Effector memory CD8-positive, alpha-beta T cell (primary cell): ENCODE measurements at regions not wholly inside any gene's neighbourhood (a gene's known extent, or its start where the extent isn't known, plus 50 kb on each side); places are given as distances from the start of the nearest gene placed in this dataset.

Experiments
- ATAC-seq: fragments of 150-1000 bp; cut with Tn5 transposase; replicated peaks from 2 replicates; pipeline ENCODE4 v1.10.0; 2021; ENCODE audit warnings: mild to moderate bottlenecking, moderate library complexity
- DNase-seq, 3 experiments: peaks; one replicate each; pipeline ENCODE4 v3.0.0; 2021
- H3K27ac Mint-ChIP-seq, 2 donors: one replicate each; pipeline ENCODE4 v1.8.0; 2022; ENCODE audit warnings: mild to moderate bottlenecking in 2 of 2, mixed read lengths in 2 of 2, moderate library complexity in 2 of 2
- H3K27me3 Mint-ChIP-seq, 2 donors: one replicate each; pipeline ENCODE4 v1.8.0; 2022; ENCODE audit warnings: mixed read lengths in 2 of 2
- H3K36me3 Mint-ChIP-seq: one replicate; pipeline ENCODE4 v1.8.0; 2022; ENCODE audit warnings: mild to moderate bottlenecking, moderate library complexity, mixed read lengths; ENCODE audit not compliant: insufficient read depth
- H3K4me1 Mint-ChIP-seq, 2 donors: one replicate each; pipeline ENCODE4 v1.8.0; 2022; ENCODE audit warnings: low read depth in 2 of 2, mixed read lengths in 2 of 2
- H3K4me3 Mint-ChIP-seq, 2 donors: one replicate each; pipeline ENCODE4 v1.8.0; 2022; ENCODE audit warnings: mild to moderate bottlenecking in 2 of 2, mixed read lengths in 2 of 2, moderate library complexity in 2 of 2
- H3K9me3 Mint-ChIP-seq, 2 donors: one replicate each; pipeline ENCODE4 v1.8.0; 2022; ENCODE audit warnings: mixed read lengths in 2 of 2

DNA sequence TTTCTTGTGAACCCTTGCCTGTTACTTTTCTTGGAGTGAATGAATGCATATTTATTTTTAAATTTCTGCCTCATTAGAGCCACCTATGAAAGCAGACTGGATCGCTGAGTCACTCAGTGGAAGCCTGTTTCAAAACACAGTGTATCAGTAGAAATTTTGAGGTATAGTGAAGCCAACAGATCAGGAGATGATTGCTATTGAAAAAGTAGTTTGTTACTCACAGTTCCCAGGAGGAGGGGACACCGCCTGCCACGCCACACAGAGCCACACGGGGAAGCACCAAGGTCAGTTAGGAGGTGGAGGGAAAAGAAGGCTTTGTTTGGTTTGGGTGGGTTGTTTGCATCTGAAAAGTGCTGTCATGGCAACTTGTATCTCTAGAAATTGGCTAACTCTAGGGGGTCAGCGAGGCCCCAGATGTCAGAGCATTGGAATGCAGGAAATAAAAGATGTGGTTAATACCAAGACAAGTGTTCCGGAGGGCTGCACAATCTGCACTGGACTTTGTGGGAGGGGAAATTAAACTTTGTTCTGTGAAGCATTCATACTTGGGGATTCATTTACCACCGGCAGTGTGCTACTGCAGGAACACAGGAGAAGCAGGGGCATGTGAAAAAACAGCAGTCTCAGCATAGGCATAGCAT is 106.4 kb upstream of the SDK1 start:
- Mint-ChIP-seq H3K4me1 (peaks cover 4% of the 10 kb centered on the region in 2 donors), H3K27ac (no peak overlapping the region), H3K9me3 (no peaks in the 10 kb centered on the region), H3K36me3 (no peaks in the 10 kb centered on the region), H3K27me3 (peaks cover 37 to 50% of the 10 kb centered on the region in 2 donors), H3K4me3 (no peak overlapping the region)
- ATAC-seq = no peak
- DNase-seq = no peak

DNA sequence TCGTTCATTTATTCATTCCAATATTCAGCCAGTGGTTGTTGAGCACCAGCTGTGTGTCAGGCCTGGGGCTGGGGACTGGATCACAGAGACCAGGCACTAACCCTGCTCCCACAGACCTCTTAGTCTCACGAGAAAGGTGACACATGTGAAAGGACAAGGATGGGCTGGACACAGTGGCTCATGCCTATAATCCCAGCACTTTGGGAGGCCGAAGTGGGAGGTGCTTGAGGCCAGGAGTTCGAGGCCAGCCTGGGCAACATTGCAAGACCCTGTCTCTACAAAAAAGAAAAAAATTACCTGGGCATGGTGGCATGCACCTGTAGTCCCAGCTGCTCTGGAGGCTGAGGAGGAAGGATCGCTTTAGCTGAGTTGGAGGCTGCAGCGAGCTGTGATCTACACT is 105.9 kb upstream of the SDK1 start:
- Mint-ChIP-seq H3K4me1 (peaks cover 4% of the 10 kb centered on the region in 2 donors), H3K27ac (peak overlapping the region in 1 of 2 donors; percentile 18), H3K27me3 (peaks cover 35 to 50% of the 10 kb centered on the region in 2 donors)

DNA sequence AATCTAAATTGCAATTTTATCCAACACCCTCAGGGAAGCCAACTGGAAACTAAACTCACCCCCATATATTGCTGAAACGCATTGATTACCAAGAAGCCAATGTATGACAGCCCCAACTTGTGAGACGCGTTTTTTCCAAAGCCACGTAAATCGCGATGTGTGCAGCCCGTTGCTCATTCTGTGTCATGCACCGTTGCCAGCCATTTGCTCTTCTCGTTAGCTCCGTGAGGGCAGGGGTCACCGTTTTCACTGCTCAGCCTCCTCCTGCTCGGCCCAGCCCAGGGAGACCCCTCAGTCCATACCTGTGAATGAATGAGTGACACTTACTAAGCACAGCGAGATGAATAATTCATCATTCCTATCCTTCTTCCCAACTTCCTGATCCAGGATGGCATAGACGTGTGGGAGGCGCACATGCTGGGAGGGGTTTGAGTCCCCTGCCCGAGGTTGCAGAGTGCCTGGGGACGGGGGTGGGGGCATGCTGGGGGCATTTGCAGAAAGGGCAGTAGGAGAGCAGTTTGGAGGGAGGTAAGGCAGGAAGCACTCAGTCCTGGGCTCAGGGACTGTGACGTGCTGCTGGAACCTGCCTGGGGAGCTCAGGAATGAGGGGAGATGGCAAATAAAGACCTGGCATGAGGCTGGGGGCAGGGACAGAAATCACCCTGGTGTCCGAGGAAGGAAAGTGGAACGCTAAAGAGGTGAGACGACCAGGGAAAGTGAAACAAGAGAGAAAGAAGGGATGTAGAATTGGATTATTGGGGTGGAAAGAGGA is 104.2 kb upstream of the SDK1 start:
- Mint-ChIP-seq H3K27ac (no peak overlapping the region), H3K4me1 (peaks cover 4% of the 10 kb centered on the region in 2 donors), H3K27me3 (peaks cover 32 to 63% of the 10 kb centered on the region in 2 donors), H3K36me3 (no peaks in the 10 kb centered on the region), H3K9me3 (no peaks in the 10 kb centered on the region), H3K4me3 (no peak overlapping the region)
- DNase-seq (no peak), ATAC-seq (no peak)

More for the DNA sequence above, 105.9 kb upstream of the SDK1 start:
- ATAC-seq (no peak), DNase-seq (no peak)
- Mint-ChIP-seq H3K4me3 (no peak overlapping the region), H3K9me3 (no peaks in the 10 kb centered on the region), H3K36me3 (no peaks in the 10 kb centered on the region)

DNA sequence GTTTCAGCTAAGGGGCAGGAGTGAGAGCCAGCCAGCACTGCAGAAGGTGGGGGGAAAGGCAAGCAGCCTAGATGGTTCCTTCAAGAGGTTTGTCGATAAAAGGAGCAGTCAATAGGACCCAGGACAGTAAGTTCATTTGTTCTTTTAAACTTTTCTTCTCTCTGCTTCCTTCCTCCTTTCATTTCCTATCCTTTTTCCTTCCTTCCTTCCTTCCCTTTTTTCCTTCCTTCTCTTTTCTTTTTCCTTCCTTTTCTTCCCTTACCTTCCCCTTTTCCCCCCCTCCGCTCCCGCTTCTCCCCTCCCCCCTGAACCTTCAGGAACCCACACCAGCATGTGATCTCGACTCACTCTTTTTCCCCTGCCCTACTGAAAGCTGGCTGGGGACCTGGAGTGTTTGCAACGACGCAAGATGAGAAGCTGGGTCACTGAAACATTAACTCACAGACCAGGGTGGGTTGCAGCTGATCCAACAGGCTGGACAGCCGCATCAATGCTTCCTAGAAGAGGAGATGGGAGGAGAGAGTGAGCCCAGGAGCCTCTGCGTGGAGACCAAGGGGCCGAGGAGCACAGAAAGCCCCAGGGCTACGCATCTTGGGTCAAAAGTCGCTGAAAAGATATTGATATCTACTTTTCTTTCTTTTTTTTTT is 103.4 kb upstream of the SDK1 start:
- DNase-seq (no peak), ATAC-seq (no peak)
- no peaks in the 10 kb centered on the region for H3K36me3 Mint-ChIP-seq
- peaks cover 4% of the 10 kb centered on the region in 2 donors for H3K4me1 Mint-ChIP-seq
- H3K27ac Mint-ChIP-seq = no peak overlapping the region
- H3K9me3 Mint-ChIP-seq = no peaks in the 10 kb centered on the region
- peaks cover 32 to 66% of the 10 kb centered on the region in 2 donors for H3K27me3 Mint-ChIP-seq
- H3K4me3 Mint-ChIP-seq = no peak overlapping the region

DNA sequence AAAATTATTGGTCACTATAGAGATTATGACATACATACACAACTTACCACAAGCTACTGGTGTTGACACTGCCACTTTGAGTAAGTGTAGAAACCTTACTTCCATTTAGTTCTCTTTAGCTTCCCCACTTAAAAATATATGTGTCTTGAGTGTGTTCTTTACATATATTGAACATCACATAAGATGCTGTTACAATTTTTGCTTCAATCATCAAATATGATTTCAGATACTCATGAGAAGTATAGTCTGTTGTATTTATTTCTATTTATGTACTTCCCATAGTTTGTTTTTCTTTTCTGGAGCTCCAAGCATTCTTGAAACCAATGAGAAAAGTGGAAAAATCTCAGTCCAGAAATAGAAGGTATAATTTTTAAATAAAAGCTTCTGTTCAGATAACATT is 102.7 kb upstream of the SDK1 start:
- H3K4me3 Mint-ChIP-seq = no peak overlapping the region
- peaks cover under 1 to 1% of the 10 kb centered on the region in 2 donors for H3K4me1 Mint-ChIP-seq
- H3K27ac Mint-ChIP-seq = no peak overlapping the region
- DNase-seq (no peak), ATAC-seq (no peak)
- no peaks in the 10 kb centered on the region for H3K36me3 Mint-ChIP-seq
- peaks cover 32 to 66% of the 10 kb centered on the region in 2 donors for H3K27me3 Mint-ChIP-seq
- no peaks in the 10 kb centered on the region for H3K9me3 Mint-ChIP-seq

DNA sequence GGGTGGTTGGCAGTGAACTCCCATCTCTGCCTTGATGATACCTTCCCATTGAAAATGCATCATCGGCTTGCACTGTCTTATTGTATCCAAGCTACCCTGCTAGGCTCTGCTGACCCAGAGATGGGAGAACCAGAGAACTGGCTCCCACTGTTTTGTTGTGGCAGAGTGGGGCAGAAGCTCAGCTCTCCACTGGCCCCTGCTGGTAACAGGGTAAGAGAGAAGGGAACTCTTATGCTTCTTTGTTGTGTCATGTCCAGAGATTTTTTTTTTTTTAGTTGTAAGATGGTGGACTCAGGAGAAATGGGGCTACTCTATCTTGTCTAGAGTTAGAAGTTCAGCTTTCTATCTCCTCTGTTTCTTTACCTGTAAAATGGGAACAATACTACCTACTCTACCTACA is 100.5 kb upstream of the SDK1 start:
- ATAC-seq (no peak), DNase-seq (peak in 1 of 3 experiments; percentile 6)
- no peak overlapping the region for H3K27ac Mint-ChIP-seq
- H3K4me1 Mint-ChIP-seq = no peaks in the 10 kb centered on the region
- H3K36me3 Mint-ChIP-seq = no peaks in the 10 kb centered on the region
- no peaks in the 10 kb centered on the region for H3K9me3 Mint-ChIP-seq
- no peak overlapping the region for H3K4me3 Mint-ChIP-seq
- H3K27me3 Mint-ChIP-seq = peaks cover 25 to 58% of the 10 kb centered on the region in 2 donors

DNA sequence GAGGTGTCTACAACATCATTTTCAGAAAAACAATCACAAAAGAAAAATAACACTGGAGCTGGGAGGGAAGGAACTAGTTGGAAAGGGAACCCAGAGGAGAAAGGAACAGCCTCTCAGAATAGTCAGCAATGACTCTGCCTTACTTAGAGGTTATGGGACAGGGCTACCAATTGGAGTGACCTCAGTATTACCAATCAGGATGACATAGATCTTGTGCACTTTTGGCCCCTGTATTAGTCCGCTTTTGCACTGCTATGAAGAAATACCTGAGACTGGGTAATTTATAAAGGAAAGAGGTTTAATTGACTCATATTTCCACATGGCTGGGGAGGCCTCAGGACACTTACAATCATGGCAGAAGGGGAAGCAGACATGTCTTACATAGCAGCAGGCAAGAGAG is 99.7 kb upstream of the SDK1 start:
- no peaks in the 10 kb centered on the region for H3K36me3 Mint-ChIP-seq
- H3K27ac Mint-ChIP-seq = no peak overlapping the region
- ATAC-seq (no peak), DNase-seq (no peak)
- no peaks in the 10 kb centered on the region for H3K9me3 Mint-ChIP-seq
- H3K4me1 Mint-ChIP-seq = no peaks in the 10 kb centered on the region
- H3K4me3 Mint-ChIP-seq = no peak overlapping the region
- peaks cover 23 to 51% of the 10 kb centered on the region in 2 donors for H3K27me3 Mint-ChIP-seq

DNA sequence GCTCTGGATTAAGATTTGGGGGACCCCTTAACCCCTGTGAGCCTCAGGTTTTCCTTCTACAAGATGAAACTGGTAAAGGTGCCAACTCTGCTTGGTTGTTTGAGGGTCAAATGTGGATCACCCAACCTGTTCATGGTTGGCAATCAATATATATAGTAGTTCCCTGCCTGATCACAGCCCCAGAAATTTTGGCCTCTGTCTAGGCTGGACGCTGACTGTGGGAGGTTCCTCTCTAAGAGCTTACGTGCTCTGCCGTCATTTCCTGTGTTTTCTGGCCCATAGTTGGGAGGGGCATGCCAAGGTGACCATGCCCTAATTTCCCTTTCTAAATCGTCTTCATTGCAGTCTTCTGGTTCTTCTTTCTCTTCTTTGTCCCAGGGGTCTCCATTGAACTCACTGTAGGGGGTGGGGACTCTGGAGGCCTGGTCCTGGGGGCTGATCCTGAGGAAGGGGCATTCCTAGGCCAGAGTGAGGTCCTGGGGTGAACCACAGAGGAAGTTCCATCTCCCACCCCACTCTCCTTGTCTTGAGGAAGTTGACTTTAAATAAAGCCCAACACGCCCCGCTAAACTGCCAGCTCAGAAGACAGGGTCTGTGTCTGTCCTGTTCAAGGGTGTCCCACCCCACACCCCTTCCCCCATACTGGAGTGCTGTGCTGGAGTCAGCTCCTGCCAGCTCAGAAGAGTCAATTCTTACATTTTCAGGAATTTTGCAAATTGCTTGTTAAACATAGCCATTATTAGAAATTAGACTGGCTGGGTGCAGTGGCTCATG is 98.9 kb upstream of the SDK1 start:
- H3K27me3 Mint-ChIP-seq = peaks cover 16 to 42% of the 10 kb centered on the region in 2 donors
- H3K9me3 Mint-ChIP-seq = no peaks in the 10 kb centered on the region
- no peak for ATAC-seq
- no peak overlapping the region for H3K4me3 Mint-ChIP-seq
- H3K36me3 Mint-ChIP-seq = no peaks in the 10 kb centered on the region
- no peak for DNase-seq
- H3K27ac Mint-ChIP-seq = no peak overlapping the region
- no peaks in the 10 kb centered on the region for H3K4me1 Mint-ChIP-seq

DNA sequence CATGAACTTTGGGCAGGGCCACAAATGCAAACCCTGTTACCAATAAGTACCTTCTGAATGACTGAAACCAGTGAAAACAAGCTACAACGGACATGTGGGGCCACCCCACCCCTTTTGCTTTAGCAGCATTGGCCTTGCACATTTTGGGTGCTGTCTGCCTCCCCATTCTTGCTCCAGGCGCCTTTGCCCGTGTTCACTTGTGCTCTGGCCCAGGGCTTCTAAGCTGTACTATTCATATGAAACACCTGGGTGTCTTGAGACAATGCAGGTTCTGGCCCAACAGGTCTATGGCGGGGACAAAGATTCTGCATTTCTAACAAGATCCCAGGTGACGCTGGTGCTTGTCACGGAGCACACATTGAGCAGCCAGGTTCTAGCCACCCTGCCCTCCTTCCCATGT is 96.5 kb upstream of the SDK1 start:
- no peaks in the 10 kb centered on the region for H3K4me1 Mint-ChIP-seq

DNA sequence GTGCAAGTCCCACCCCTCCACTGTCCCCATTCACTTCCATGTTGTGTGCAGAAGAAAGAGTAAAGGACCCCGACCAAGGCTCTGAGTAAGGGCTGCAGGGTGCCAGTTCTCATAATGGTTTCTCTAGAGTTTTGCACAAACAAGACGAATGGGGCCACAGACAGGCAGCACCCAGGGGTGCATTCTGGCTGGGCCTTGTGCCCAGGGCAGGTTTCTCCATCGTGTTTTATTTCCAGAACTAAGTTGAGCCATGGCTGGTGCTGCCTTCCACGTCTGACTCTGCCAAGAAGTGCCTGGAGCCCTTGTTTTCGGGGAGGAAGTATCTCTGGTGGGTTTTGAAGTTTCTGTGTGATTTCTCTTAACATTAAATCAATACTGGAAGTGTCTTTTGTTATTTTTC is 95.0 kb upstream of the SDK1 start:
- peaks cover 5 to 18% of the 10 kb centered on the region in 2 donors for H3K27me3 Mint-ChIP-seq
- no peak for DNase-seq
- no peak overlapping the region for H3K27ac Mint-ChIP-seq
- H3K4me3 Mint-ChIP-seq = no peak overlapping the region
- no peaks in the 10 kb centered on the region for H3K9me3 Mint-ChIP-seq
- H3K4me1 Mint-ChIP-seq = no peaks in the 10 kb centered on the region
- no peaks in the 10 kb centered on the region for H3K36me3 Mint-ChIP-seq
- no peak for ATAC-seq

More for the DNA sequence above, 96.5 kb upstream of the SDK1 start:
- Mint-ChIP-seq H3K9me3 (no peaks in the 10 kb centered on the region), H3K27me3 (peaks cover 5 to 32% of the 10 kb centered on the region in 2 donors), H3K4me3 (no peak overlapping the region), H3K36me3 (no peaks in the 10 kb centered on the region), H3K27ac (no peak overlapping the region)
- no peak for DNase-seq
- no peak for ATAC-seq

DNA sequence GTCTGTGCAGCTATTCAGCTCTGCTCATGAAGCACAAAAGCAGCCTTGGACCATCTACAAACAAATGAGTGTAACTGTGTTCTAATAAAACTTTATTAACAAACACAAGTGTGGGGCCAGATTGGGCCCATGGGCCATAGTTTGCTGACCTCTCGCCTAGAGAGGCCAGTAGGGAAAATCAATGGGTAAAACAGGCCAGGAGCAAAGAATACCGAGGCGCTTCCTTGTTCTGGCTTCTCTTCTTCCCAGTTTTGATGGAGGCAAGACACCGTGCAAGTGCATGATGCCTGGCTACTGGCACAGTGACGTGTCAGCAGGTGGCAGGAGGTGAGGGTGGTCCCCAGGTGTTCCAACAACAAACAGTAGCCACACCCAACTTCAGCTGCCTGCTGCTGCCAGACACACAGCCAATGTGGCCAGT is 94.3 kb upstream of the SDK1 start:
- Mint-ChIP-seq H3K4me1 (no peaks in the 10 kb centered on the region), H3K36me3 (no peaks in the 10 kb centered on the region), H3K27me3 (peaks cover 5 to 11% of the 10 kb centered on the region in 2 donors), H3K9me3 (no peaks in the 10 kb centered on the region), H3K4me3 (no peak overlapping the region), H3K27ac (no peak overlapping the region)
- no peak for ATAC-seq
- no peak for DNase-seq

DNA sequence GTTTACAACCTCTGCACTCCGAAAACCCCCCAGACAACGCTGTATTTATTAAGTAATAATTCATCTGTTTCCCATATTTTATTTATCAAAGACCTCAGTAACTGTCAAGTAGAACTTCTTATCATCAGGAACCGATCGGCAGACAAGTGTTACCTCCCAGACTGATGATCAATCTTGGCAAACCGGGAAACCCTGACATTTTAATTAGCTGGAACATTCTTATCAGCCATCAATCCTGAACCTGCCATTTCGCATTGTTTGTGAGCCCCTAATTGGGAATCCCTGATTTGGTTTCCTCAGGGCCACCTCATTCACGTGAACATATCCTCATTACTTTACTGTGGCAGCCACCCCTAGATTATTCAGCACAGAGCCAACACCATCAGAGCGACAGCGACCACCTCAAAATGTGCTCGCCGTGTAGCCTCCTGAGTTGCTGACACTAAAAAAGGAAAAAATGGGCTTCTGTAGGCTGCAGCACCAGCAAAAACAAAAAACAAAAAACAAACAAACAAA is 93.6 kb upstream of the SDK1 start:
- Mint-ChIP-seq H3K4me1 (no peaks in the 10 kb centered on the region), H3K27ac (no peak overlapping the region), H3K4me3 (no peak overlapping the region), H3K9me3 (no peaks in the 10 kb centered on the region), H3K27me3 (peaks cover 5 to 7% of the 10 kb centered on the region in 2 donors), H3K36me3 (no peaks in the 10 kb centered on the region)
- DNase-seq = no peak
- no peak for ATAC-seq

DNA sequence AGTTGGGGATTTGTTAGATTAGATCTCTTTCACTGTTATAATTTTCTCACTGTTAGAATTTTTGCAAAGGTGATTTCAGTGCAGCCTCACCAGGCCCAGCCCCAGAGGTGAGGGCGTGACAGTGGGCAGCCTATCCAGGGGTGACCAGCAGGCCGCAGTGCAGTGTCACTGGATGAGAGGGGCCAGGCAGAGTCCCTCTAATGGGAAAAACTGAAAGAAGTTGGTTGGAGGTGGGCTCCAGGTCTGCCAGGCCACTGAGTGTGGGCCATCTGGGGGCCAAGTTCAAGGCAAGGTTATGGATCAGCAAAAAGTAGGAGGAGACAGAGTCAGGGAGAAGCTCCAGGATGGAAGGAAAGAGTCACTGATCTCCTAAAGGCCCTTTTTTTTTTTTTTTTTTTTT is 90.5 kb upstream of the SDK1 start:
- no peaks in the 10 kb centered on the region for H3K4me1 Mint-ChIP-seq
- no peak overlapping the region for H3K27ac Mint-ChIP-seq
- no peak for DNase-seq
- ATAC-seq = no peak
- no peaks in the 10 kb centered on the region for H3K36me3 Mint-ChIP-seq
- H3K9me3 Mint-ChIP-seq = no peaks in the 10 kb centered on the region
- H3K27me3 Mint-ChIP-seq = peaks cover 10 to 17% of the 10 kb centered on the region in 2 donors
- no peak overlapping the region for H3K4me3 Mint-ChIP-seq
